ENCODE measurements at regions not wholly inside any gene's neighbourhood (a gene's known extent, or its start where the extent isn't known, plus 50 kb on each side); places are given as distances from the start of the nearest gene placed in this dataset.

GRCh38 chr2:180482696-180483095 is 475.6 kb upstream of the CWC22 start:
- Histone ChIP-seq H3K27ac (ENCODE audit: low read length) (no peak overlapping the region), H3K79me2 (ENCODE audit: low read length) (no peaks in the 10 kb centered on the region), H4K20me1 (ENCODE audit: low read length) (no peaks in the 10 kb centered on the region), H3K4me1 (ENCODE audit: insufficient read depth, low read length) (no peaks in the 10 kb centered on the region), H3F3A (ENCODE audit: low read length, unreplicated experiment) (no peaks in the 10 kb centered on the region), H3K4me2 (ENCODE audit: low read length) (no peak overlapping the region), H3K9me2 (replicated peaks; ENCODE audit: low read length) (no peaks in the 10 kb centered on the region), H3K4me3 (ENCODE audit: low read length) (no peak overlapping the region), H3K9me3 (ENCODE audit: low read length) (no peaks in the 10 kb centered on the region), H3K9ac (ENCODE audit: low read length) (no peak overlapping the region), H3K27me3 (ENCODE audit: low read length) (no peaks in the 10 kb centered on the region), H3K36me3 (ENCODE audit: low read depth, low read length) (no peaks in the 10 kb centered on the region), H2AFZ (ENCODE audit: low read length) (no peak overlapping the region)
- CTCF ChIA-PET = no interaction called here
- DNase-seq (no peak), ATAC-seq (no peak)
- BruUV-seq (replicated peaks) = no TSS peak
- POLR2A ChIA-PET (ENCODE audit: unreplicated experiment) = no interaction called here
- no peak for TF ChIP-seq CTCF (conservative IDR thresholded peaks at IDR 0.05; ENCODE audit: low read depth, low read length)
- no peak for TF ChIP-seq EZH2 (IDR thresholded peaks at IDR 0.05; ENCODE audit: low read length, unreplicated experiment)
- TF ChIP-seq EZH2phosphoT487 (IDR thresholded peaks at IDR 0.05; ENCODE audit: borderline replicate concordance, low read length) = no peak
- intact Hi-C loops (cut with micrococcal nuclease) = no loop called here

GRCh38 chr2:180481998-180482397 is 474.9 kb upstream of the CWC22 start:
- no peaks in the 10 kb centered on the region for H4K20me1 ChIP-seq (ENCODE audit: low read length)
- ATAC-seq (no peak), DNase-seq (no peak)
- TF ChIP-seq EZH2 (IDR thresholded peaks at IDR 0.05; ENCODE audit: low read length, unreplicated experiment) (no peak), EZH2phosphoT487 (IDR thresholded peaks at IDR 0.05; ENCODE audit: borderline replicate concordance, low read length) (no peak), CTCF (conservative IDR thresholded peaks at IDR 0.05; ENCODE audit: low read depth, low read length) (no peak)
- no peaks in the 10 kb centered on the region for H3F3A ChIP-seq (ENCODE audit: low read length, unreplicated experiment)
- H3K79me2 ChIP-seq (ENCODE audit: low read length) = no peaks in the 10 kb centered on the region
- intact Hi-C loops (cut with micrococcal nuclease) = no loop called here
- BruUV-seq (replicated peaks) = no TSS peak
- POLR2A ChIA-PET (ENCODE audit: unreplicated experiment) = no interaction called here
- CTCF ChIA-PET = no interaction called here
- H3K4me3 ChIP-seq (ENCODE audit: low read length) = no peak overlapping the region
- H2AFZ ChIP-seq (ENCODE audit: low read length) = no peak overlapping the region
- no peaks in the 10 kb centered on the region for H3K36me3 ChIP-seq (ENCODE audit: low read depth, low read length)
- no peaks in the 10 kb centered on the region for H3K27me3 ChIP-seq (ENCODE audit: low read length)
- no peaks in the 10 kb centered on the region for H3K9me2 ChIP-seq (replicated peaks; ENCODE audit: low read length)
- H3K4me2 ChIP-seq (ENCODE audit: low read length) = no peak overlapping the region
- no peak overlapping the region for H3K27ac ChIP-seq (ENCODE audit: low read length)
- no peaks in the 10 kb centered on the region for H3K9me3 ChIP-seq (ENCODE audit: low read length)
- H3K4me1 ChIP-seq (ENCODE audit: insufficient read depth, low read length) = no peaks in the 10 kb centered on the region
- H3K9ac ChIP-seq (ENCODE audit: low read length) = no peak overlapping the region

- H3K36me3 ChIP-seq (ENCODE audit: low read depth, low read length) = no peaks in the 10 kb centered on the region
- H3K4me1 ChIP-seq (ENCODE audit: insufficient read depth, low read length) = no peaks in the 10 kb centered on the region
- POLR2A ChIA-PET (ENCODE audit: unreplicated experiment) = no interaction called here
- H3K4me3 ChIP-seq (ENCODE audit: low read length) = no peak overlapping the region
- H3K4me2 ChIP-seq (ENCODE audit: low read length) = no peak overlapping the region
- no peaks in the 10 kb centered on the region for H3K9me2 ChIP-seq (replicated peaks; ENCODE audit: low read length)
- TF ChIP-seq EZH2phosphoT487 (IDR thresholded peaks at IDR 0.05; ENCODE audit: borderline replicate concordance, low read length) (no peak), CTCF (conservative IDR thresholded peaks at IDR 0.05; ENCODE audit: low read depth, low read length) (no peak), EZH2 (IDR thresholded peaks at IDR 0.05; ENCODE audit: low read length, unreplicated experiment) (no peak)
- intact Hi-C loops (cut with micrococcal nuclease) = no loop called here
- H4K20me1 ChIP-seq (ENCODE audit: low read length) = no peaks in the 10 kb centered on the region
- no peak overlapping the region for H3K27ac ChIP-seq (ENCODE audit: low read length)
- H2AFZ ChIP-seq (ENCODE audit: low read length) = no peak overlapping the region
- H3K27me3 ChIP-seq (ENCODE audit: low read length) = no peaks in the 10 kb centered on the region
- DNase-seq (no peak), ATAC-seq (no peak)
- no peaks in the 10 kb centered on the region for H3K79me2 ChIP-seq (ENCODE audit: low read length)
- no peak overlapping the region for H3K9ac ChIP-seq (ENCODE audit: low read length)
- BruUV-seq (replicated peaks) = no TSS peak
- H3K9me3 ChIP-seq (ENCODE audit: low read length) = no peaks in the 10 kb centered on the region
- H3F3A ChIP-seq (ENCODE audit: low read length, unreplicated experiment) = no peaks in the 10 kb centered on the region
- CTCF ChIA-PET = no interaction called here
Measured at GRCh38 chr2:180478883-180479282, 471.8 kb upstream of the CWC22 start.
